SK-N-MC (cell line): ENCODE measurements at regions not wholly inside any gene's neighbourhood (a gene's known extent, or its start where the extent isn't known, plus 50 kb on each side); places are given as distances from the start of the nearest gene placed in this dataset.

Source experiments
- EZH2 ChIP-seq: fragments of 200-600 bp; sonication (generic); IDR thresholded peaks from one replicate; pipeline ENCODE4 v1.6.1; 2017; ENCODE audit warnings: antibody characterized with exemption
- POLR2AphosphoS5 ChIP-seq: IDR thresholded peaks from 2 replicates; pipeline ENCODE4 v1.6.1; 2012; ENCODE audit warnings: mild to moderate bottlenecking, low read depth, low read length, borderline replicate concordance

GRCh38 chr15:39498629-39499028 is 82.2 kb upstream of the THBS1 start:
- no peak for TF ChIP-seq EZH2
- TF ChIP-seq POLR2AphosphoS5, result no peak
